ENCODE measurements at regions not wholly inside any gene's neighbourhood (a gene's known extent, or its start where the extent isn't known, plus 50 kb on each side); places are given as distances from the start of the nearest gene placed in this dataset.

- Histone ChIP-seq H3K27me3 (no peaks in the 10 kb centered on the region), H3K27ac (no peak overlapping the region), H3K9me3 (peaks cover 0 to 14% (median 0%) of the 10 kb centered on the region in 11 donors), H3K36me3 (no peaks in the 10 kb centered on the region), H3K4me1 (no peaks in the 10 kb centered on the region), H3K4me3 (no peak overlapping the region)
- ATAC-seq = no peak
- WGBS, 2 donors = 78 to 81% methylated on average over 1 of the region's 1 CpG
- TF ChIP-seq CTCF (IDR thresholded peaks at IDR 0.05) = no peak
- no peak for DNase-seq
- intact Hi-C loops (cut with DNase I) = no loop called here
These were observed 507.8 kb upstream of the GRID2 start for GRCh38 chr4:91795947-91796346.

- DNase-seq (no peak), ATAC-seq (no peak)
- H3K9me3 ChIP-seq = peaks cover 0 to 12% (median 0%) of the 10 kb centered on the region in 11 donors
- H3K4me3 ChIP-seq = no peak overlapping the region
- H3K4me1 ChIP-seq = no peaks in the 10 kb centered on the region
- 73 to 84% methylated on average over 1 of the region's 1 CpG for WGBS, 2 donors
- no peaks in the 10 kb centered on the region for H3K27me3 ChIP-seq
- intact Hi-C loops (cut with DNase I) = no loop called here
- H3K36me3 ChIP-seq = no peaks in the 10 kb centered on the region
- no peak overlapping the region for H3K27ac ChIP-seq
- TF ChIP-seq CTCF (IDR thresholded peaks at IDR 0.05) = no peak
These were observed 491.4 kb upstream of the GRID2 start for GRCh38 chr4:91812319-91812718.

GRCh38 chr4:91824773-91825172, 479.0 kb upstream of the GRID2 start:
- Histone ChIP-seq H3K9me3 (peaks cover 0 to 65% (median 20%) of the 10 kb centered on the region in 11 donors), H3K27ac (no peak overlapping the region), H3K4me3 (no peak overlapping the region), H3K27me3 (no peaks in the 10 kb centered on the region), H3K36me3 (no peaks in the 10 kb centered on the region), H3K4me1 (no peaks in the 10 kb centered on the region)
- DNase-seq = no peak
- 55 to 72% methylated on average over 1 of the region's 1 CpG for WGBS, 2 donors
- no peak for TF ChIP-seq CTCF (IDR thresholded peaks at IDR 0.05)
- intact Hi-C loops (cut with DNase I) = no loop called here
- no peak for ATAC-seq

GRCh38 chr4:91826186-91826585, 477.6 kb upstream of the GRID2 start:
- 70 to 77% methylated on average over 2 of the region's 2 CpGs for WGBS, 2 donors

More at GRCh38 chr4:91826186-91826585, 477.6 kb upstream of the GRID2 start:
- no peaks in the 10 kb centered on the region for H3K4me1 ChIP-seq
- ATAC-seq (no peak), DNase-seq (no peak)
- H3K27me3 ChIP-seq = no peaks in the 10 kb centered on the region
- H3K27ac ChIP-seq = no peak overlapping the region
- no peak overlapping the region for H3K4me3 ChIP-seq
- intact Hi-C loops (cut with DNase I) = no loop called here
- peaks cover 0 to 60% (median 20%) of the 10 kb centered on the region in 11 donors for H3K9me3 ChIP-seq
- H3K36me3 ChIP-seq = no peaks in the 10 kb centered on the region
- TF ChIP-seq CTCF (IDR thresholded peaks at IDR 0.05) = no peak
